ENCODE measurements at regions not wholly inside any gene's neighbourhood (a gene's known extent, or its start where the extent isn't known, plus 50 kb on each side); places are given as distances from the start of the nearest gene placed in this dataset.

- H3K4me2 ChIP-seq (ENCODE audit: low read depth, low read length, poor library complexity, severe bottlenecking), result no peak overlapping the region
- H3K9ac ChIP-seq (ENCODE audit: low read depth, low read length, poor library complexity, severe bottlenecking), result no peak overlapping the region
- H4K20me1 ChIP-seq (ENCODE audit: insufficient read depth, low read length, poor library complexity, severe bottlenecking), result no peaks in the 10 kb centered on the region
- H3K79me2 ChIP-seq (ENCODE audit: insufficient read depth, low read length), result no peaks in the 10 kb centered on the region
- no peaks in the 10 kb centered on the region for H3K9me3 ChIP-seq (ENCODE audit: insufficient read depth, low read depth, low read length)
- H2AFZ ChIP-seq (ENCODE audit: low read length), result no peak overlapping the region
- H3K4me3 ChIP-seq (ENCODE audit: low read length, poor library complexity, severe bottlenecking), result no peak overlapping the region
- no peaks in the 10 kb centered on the region for H3K4me1 ChIP-seq (ENCODE audit: insufficient read depth, low read length, poor library complexity, severe bottlenecking)
- H3K27me3 ChIP-seq (ENCODE audit: insufficient read depth, low read length, poor library complexity, severe bottlenecking), result no peaks in the 10 kb centered on the region
- no peaks in the 10 kb centered on the region for H3K36me3 ChIP-seq (ENCODE audit: insufficient read depth, low read length)
- H3K9me2 ChIP-seq (replicated peaks; ENCODE audit: low read depth, low read length), result no peaks in the 10 kb centered on the region
- H3F3A ChIP-seq (ENCODE audit: low read depth), result no peaks in the 10 kb centered on the region
- TF ChIP-seq EZH2phosphoT487 (IDR thresholded peaks at IDR 0.05; ENCODE audit: borderline replicate concordance), result no peak
These were observed 247.6 kb upstream of the TSHZ2 start for GRCh38 chr20:52724541-52724940.

GRCh38 chr20:52722926-52723688 lies 249.1 kb upstream of the TSHZ2 start:
- Histone ChIP-seq H3K36me3 (ENCODE audit: insufficient read depth, low read length) (no peaks in the 10 kb centered on the region), H4K20me1 (ENCODE audit: insufficient read depth, low read length, poor library complexity, severe bottlenecking) (no peaks in the 10 kb centered on the region), H3K4me3 (ENCODE audit: low read length, poor library complexity, severe bottlenecking) (no peak overlapping the region), H3K4me2 (ENCODE audit: low read depth, low read length, poor library complexity, severe bottlenecking) (no peak overlapping the region), H3K9me3 (ENCODE audit: insufficient read depth, low read depth, low read length) (no peaks in the 10 kb centered on the region), H3K27me3 (ENCODE audit: insufficient read depth, low read length, poor library complexity, severe bottlenecking) (no peaks in the 10 kb centered on the region), H3K79me2 (ENCODE audit: insufficient read depth, low read length) (no peaks in the 10 kb centered on the region), H3F3A (ENCODE audit: low read depth) (no peaks in the 10 kb centered on the region), H3K9me2 (replicated peaks; ENCODE audit: low read depth, low read length) (no peaks in the 10 kb centered on the region), H3K9ac (ENCODE audit: low read depth, low read length, poor library complexity, severe bottlenecking) (no peak overlapping the region), H3K4me1 (ENCODE audit: insufficient read depth, low read length, poor library complexity, severe bottlenecking) (no peaks in the 10 kb centered on the region), H2AFZ (ENCODE audit: low read length) (no peak overlapping the region)
- TF ChIP-seq CTCF (conservative IDR thresholded peaks at IDR 0.05; ENCODE audit: low read length) (no peak), EZH2phosphoT487 (IDR thresholded peaks at IDR 0.05; ENCODE audit: borderline replicate concordance) (no peak)

- TF ChIP-seq CTCF (conservative IDR thresholded peaks at IDR 0.05; ENCODE audit: low read length) (no peak), EZH2phosphoT487 (IDR thresholded peaks at IDR 0.05; ENCODE audit: borderline replicate concordance) (no peak)
- no peaks in the 10 kb centered on the region for H3K36me3 ChIP-seq (ENCODE audit: insufficient read depth, low read length)
These were observed 264.0 kb upstream of the TSHZ2 start for GRCh38 chr20:52708137-52708536.

GRCh38 chr20:52704553-52704952 lies 267.6 kb upstream of the TSHZ2 start:
- no peaks in the 10 kb centered on the region for H3K9me3 ChIP-seq (ENCODE audit: insufficient read depth, low read depth, low read length)

More at GRCh38 chr20:52708137-52708536, 264.0 kb upstream of the TSHZ2 start:
- Histone ChIP-seq H3K9me3 (ENCODE audit: insufficient read depth, low read depth, low read length) (no peaks in the 10 kb centered on the region), H3K4me2 (ENCODE audit: low read depth, low read length, poor library complexity, severe bottlenecking) (no peak overlapping the region), H3K79me2 (ENCODE audit: insufficient read depth, low read length) (no peaks in the 10 kb centered on the region), H3F3A (ENCODE audit: low read depth) (no peaks in the 10 kb centered on the region), H2AFZ (ENCODE audit: low read length) (no peak overlapping the region), H3K4me3 (ENCODE audit: low read length, poor library complexity, severe bottlenecking) (no peak overlapping the region), H3K27me3 (ENCODE audit: insufficient read depth, low read length, poor library complexity, severe bottlenecking) (no peaks in the 10 kb centered on the region), H3K9ac (ENCODE audit: low read depth, low read length, poor library complexity, severe bottlenecking) (no peak overlapping the region), H3K9me2 (replicated peaks; ENCODE audit: low read depth, low read length) (0 out of 2 replicates have a peak, but pooled peaks cover 3% of the 10 kb centered on the region), H3K4me1 (ENCODE audit: insufficient read depth, low read length, poor library complexity, severe bottlenecking) (no peaks in the 10 kb centered on the region), H4K20me1 (ENCODE audit: insufficient read depth, low read length, poor library complexity, severe bottlenecking) (no peaks in the 10 kb centered on the region)

More at GRCh38 chr20:52704553-52704952, 267.6 kb upstream of the TSHZ2 start:
- H3K79me2 ChIP-seq (ENCODE audit: insufficient read depth, low read length), result no peaks in the 10 kb centered on the region
- no peaks in the 10 kb centered on the region for H3K9me2 ChIP-seq (replicated peaks; ENCODE audit: low read depth, low read length)
- TF ChIP-seq EZH2phosphoT487 (IDR thresholded peaks at IDR 0.05; ENCODE audit: borderline replicate concordance) (no peak), CTCF (conservative IDR thresholded peaks at IDR 0.05; ENCODE audit: low read length) (no peak)
- H3K36me3 ChIP-seq (ENCODE audit: insufficient read depth, low read length), result no peaks in the 10 kb centered on the region
- H3K4me1 ChIP-seq (ENCODE audit: insufficient read depth, low read length, poor library complexity, severe bottlenecking), result no peaks in the 10 kb centered on the region
- no peaks in the 10 kb centered on the region for H3F3A ChIP-seq (ENCODE audit: low read depth)
- no peak overlapping the region for H2AFZ ChIP-seq (ENCODE audit: low read length)
- no peaks in the 10 kb centered on the region for H3K27me3 ChIP-seq (ENCODE audit: insufficient read depth, low read length, poor library complexity, severe bottlenecking)
- no peak overlapping the region for H3K9ac ChIP-seq (ENCODE audit: low read depth, low read length, poor library complexity, severe bottlenecking)
- no peaks in the 10 kb centered on the region for H4K20me1 ChIP-seq (ENCODE audit: insufficient read depth, low read length, poor library complexity, severe bottlenecking)
- no peak overlapping the region for H3K4me3 ChIP-seq (ENCODE audit: low read length, poor library complexity, severe bottlenecking)
- H3K4me2 ChIP-seq (ENCODE audit: low read depth, low read length, poor library complexity, severe bottlenecking), result no peak overlapping the region
